ENCODE measurements at regions not wholly inside any gene's neighbourhood (a gene's known extent, or its start where the extent isn't known, plus 50 kb on each side); places are given as distances from the start of the nearest gene placed in this dataset.
"Not testable (repeated sequence)": the region's sequence is repeated elsewhere in the genome, so short reads cannot be mapped to it uniquely, and the experiment has no call there.

GRCh38 chrX:40897718-40898270, 162.5 kb upstream of the MED14 start:
- Histone ChIP-seq H3K36me3 (ENCODE audit: control insufficient read depth, insufficient read depth, low read length) (no peaks in the 10 kb centered on the region), H3K9me3 (ENCODE audit: control insufficient read depth, insufficient read depth, low read length) (no peaks in the 10 kb centered on the region), H3K27me3 (ENCODE audit: control insufficient read depth, insufficient read depth, low read length) (peaks cover 3% of the 10 kb centered on the region), H3K27ac (ENCODE audit: low read depth, low read length) (no peak overlapping the region), H3K4me3 (ENCODE audit: low read depth, low read length) (no peak overlapping the region), H3K4me1 (ENCODE audit: control insufficient read depth, insufficient read depth, low read length) (no peaks in the 10 kb centered on the region)
- peak in 1 of 6 donors; percentile 18 for DNase-seq (ENCODE audit: low read depth in 4 of 6, low spot score in 6 of 6)
- no CpG with 5 or more reads among the region's 3 CpGs for WGBS (ENCODE audit: insufficient coverage)

GRCh38 chrX:40904739-40905138, 169.4 kb upstream of the MED14 start:
- not testable (repeated sequence) for H3K9me3 ChIP-seq (ENCODE audit: control insufficient read depth, insufficient read depth, low read length); H3K27ac ChIP-seq (ENCODE audit: low read depth, low read length); H3K36me3 ChIP-seq (ENCODE audit: control insufficient read depth, insufficient read depth, low read length); DNase-seq (ENCODE audit: low read depth in 4 of 6, low spot score in 6 of 6); H3K4me1 ChIP-seq (ENCODE audit: control insufficient read depth, insufficient read depth, low read length); H3K27me3 ChIP-seq (ENCODE audit: control insufficient read depth, insufficient read depth, low read length); H3K4me3 ChIP-seq (ENCODE audit: low read depth, low read length)

GRCh38 chrX:40908026-40908425, 172.7 kb upstream of the MED14 start:
- no peak overlapping the region for H3K27ac ChIP-seq (ENCODE audit: low read depth, low read length)
- no peaks in the 10 kb centered on the region for H3K36me3 ChIP-seq (ENCODE audit: control insufficient read depth, insufficient read depth, low read length)
- H3K4me1 ChIP-seq (ENCODE audit: control insufficient read depth, insufficient read depth, low read length) = no peaks in the 10 kb centered on the region
- H3K27me3 ChIP-seq (ENCODE audit: control insufficient read depth, insufficient read depth, low read length) = peaks cover 12% of the 10 kb centered on the region
- 87% methylated on average over 4 of the region's 7 CpGs for WGBS (ENCODE audit: insufficient coverage)
- no peak overlapping the region for H3K4me3 ChIP-seq (ENCODE audit: low read depth, low read length)
- no peaks in the 10 kb centered on the region for H3K9me3 ChIP-seq (ENCODE audit: control insufficient read depth, insufficient read depth, low read length)
- no peak for DNase-seq (ENCODE audit: low read depth in 4 of 6, low spot score in 6 of 6)

GRCh38 chrX:40908857-40909475, 173.6 kb upstream of the MED14 start:
- Histone ChIP-seq H3K27ac (ENCODE audit: low read depth, low read length) (no peak overlapping the region), H3K9me3 (ENCODE audit: control insufficient read depth, insufficient read depth, low read length) (no peaks in the 10 kb centered on the region), H3K36me3 (ENCODE audit: control insufficient read depth, insufficient read depth, low read length) (no peaks in the 10 kb centered on the region), H3K4me3 (ENCODE audit: low read depth, low read length) (no peak overlapping the region), H3K27me3 (ENCODE audit: control insufficient read depth, insufficient read depth, low read length) (peaks cover 12% of the 10 kb centered on the region), H3K4me1 (ENCODE audit: control insufficient read depth, insufficient read depth, low read length) (no peaks in the 10 kb centered on the region)
- no peak for DNase-seq (ENCODE audit: low read depth in 4 of 6, low spot score in 6 of 6)

- DNase-seq (ENCODE audit: low read depth in 4 of 6, low spot score in 6 of 6) = no peak
- H3K4me1 ChIP-seq (ENCODE audit: control insufficient read depth, insufficient read depth, low read length) = no peaks in the 10 kb centered on the region
- H3K27me3 ChIP-seq (ENCODE audit: control insufficient read depth, insufficient read depth, low read length) = peaks cover 12% of the 10 kb centered on the region
- no peak overlapping the region for H3K4me3 ChIP-seq (ENCODE audit: low read depth, low read length)
- no peaks in the 10 kb centered on the region for H3K36me3 ChIP-seq (ENCODE audit: control insufficient read depth, insufficient read depth, low read length)
- 54% methylated on average over 4 of the region's 4 CpGs for WGBS (ENCODE audit: insufficient coverage)
- no peak overlapping the region for H3K27ac ChIP-seq (ENCODE audit: low read depth, low read length)
- H3K9me3 ChIP-seq (ENCODE audit: control insufficient read depth, insufficient read depth, low read length) = no peaks in the 10 kb centered on the region
These were observed 173.1 kb upstream of the USP9X start for GRCh38 chrX:40912166-40912565.

GRCh38 chrX:40912576-40912975, 172.7 kb upstream of the USP9X start:
- no peaks in the 10 kb centered on the region for H3K9me3 ChIP-seq (ENCODE audit: control insufficient read depth, insufficient read depth, low read length)
- peaks cover 12% of the 10 kb centered on the region for H3K27me3 ChIP-seq (ENCODE audit: control insufficient read depth, insufficient read depth, low read length)
- no peak overlapping the region for H3K4me3 ChIP-seq (ENCODE audit: low read depth, low read length)
- H3K36me3 ChIP-seq (ENCODE audit: control insufficient read depth, insufficient read depth, low read length) = no peaks in the 10 kb centered on the region
- no peaks in the 10 kb centered on the region for H3K4me1 ChIP-seq (ENCODE audit: control insufficient read depth, insufficient read depth, low read length)
- 58% methylated on average over 2 of the region's 4 CpGs for WGBS (ENCODE audit: insufficient coverage)
- H3K27ac ChIP-seq (ENCODE audit: low read depth, low read length) = no peak overlapping the region
- no peak for DNase-seq (ENCODE audit: low read depth in 4 of 6, low spot score in 6 of 6)

- Histone ChIP-seq H3K36me3 (ENCODE audit: control insufficient read depth, insufficient read depth, low read length) (no peaks in the 10 kb centered on the region), H3K4me3 (ENCODE audit: low read depth, low read length) (no peak overlapping the region), H3K27me3 (ENCODE audit: control insufficient read depth, insufficient read depth, low read length) (peaks cover 3% of the 10 kb centered on the region), H3K9me3 (ENCODE audit: control insufficient read depth, insufficient read depth, low read length) (no peaks in the 10 kb centered on the region), H3K27ac (ENCODE audit: low read depth, low read length) (no peak overlapping the region), H3K4me1 (ENCODE audit: control insufficient read depth, insufficient read depth, low read length) (no peaks in the 10 kb centered on the region)
- 79% methylated on average over 4 of the region's 4 CpGs for WGBS (ENCODE audit: insufficient coverage)
- no peak for DNase-seq (ENCODE audit: low read depth in 4 of 6, low spot score in 6 of 6)
These were observed 164.9 kb upstream of the USP9X start for GRCh38 chrX:40920351-40920750.

DNA sequence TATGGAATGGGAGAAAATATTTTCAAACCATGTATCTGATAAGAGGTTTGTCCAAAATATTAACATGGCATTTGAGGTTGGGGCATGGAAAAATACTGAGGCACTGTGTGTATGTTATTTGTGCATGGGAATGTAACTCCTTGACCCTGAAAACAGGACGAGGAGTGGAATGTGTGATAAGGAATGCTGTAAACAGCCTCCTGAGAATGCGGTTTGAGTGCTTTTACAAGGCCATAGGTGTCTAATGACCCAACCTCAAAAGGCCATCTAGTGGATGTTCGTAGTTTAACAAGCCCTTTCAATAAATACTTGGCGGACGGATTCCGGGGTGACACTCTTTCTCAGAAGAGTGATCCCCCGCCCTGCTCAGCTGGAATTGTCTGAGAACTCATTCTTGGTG, 162.9 kb upstream of the USP9X start:
- Histone ChIP-seq H3K27me3 (ENCODE audit: control insufficient read depth, insufficient read depth, low read length) (peaks cover 3% of the 10 kb centered on the region), H3K4me1 (ENCODE audit: control insufficient read depth, insufficient read depth, low read length) (no peaks in the 10 kb centered on the region), H3K36me3 (ENCODE audit: control insufficient read depth, insufficient read depth, low read length) (no peaks in the 10 kb centered on the region), H3K4me3 (ENCODE audit: low read depth, low read length) (no peak overlapping the region), H3K9me3 (ENCODE audit: control insufficient read depth, insufficient read depth, low read length) (no peaks in the 10 kb centered on the region), H3K27ac (ENCODE audit: low read depth, low read length) (no peak overlapping the region)
- 19% methylated on average over 3 of the region's 7 CpGs for WGBS (ENCODE audit: insufficient coverage)
- DNase-seq (ENCODE audit: low read depth in 4 of 6, low spot score in 6 of 6) = no peak

- not testable (repeated sequence) for H3K27me3 ChIP-seq (ENCODE audit: control insufficient read depth, insufficient read depth, low read length); H3K4me3 ChIP-seq (ENCODE audit: low read depth, low read length); H3K27ac ChIP-seq (ENCODE audit: low read depth, low read length); DNase-seq (ENCODE audit: low read depth in 4 of 6, low spot score in 6 of 6); H3K9me3 ChIP-seq (ENCODE audit: control insufficient read depth, insufficient read depth, low read length); H3K36me3 ChIP-seq (ENCODE audit: control insufficient read depth, insufficient read depth, low read length); H3K4me1 ChIP-seq (ENCODE audit: control insufficient read depth, insufficient read depth, low read length)
- WGBS (ENCODE audit: insufficient coverage) = no CpG with 5 or more reads among the region's 1 CpG
These were observed 158.4 kb upstream of the USP9X start for GRCh38 chrX:40926739-40927427.

DNA sequence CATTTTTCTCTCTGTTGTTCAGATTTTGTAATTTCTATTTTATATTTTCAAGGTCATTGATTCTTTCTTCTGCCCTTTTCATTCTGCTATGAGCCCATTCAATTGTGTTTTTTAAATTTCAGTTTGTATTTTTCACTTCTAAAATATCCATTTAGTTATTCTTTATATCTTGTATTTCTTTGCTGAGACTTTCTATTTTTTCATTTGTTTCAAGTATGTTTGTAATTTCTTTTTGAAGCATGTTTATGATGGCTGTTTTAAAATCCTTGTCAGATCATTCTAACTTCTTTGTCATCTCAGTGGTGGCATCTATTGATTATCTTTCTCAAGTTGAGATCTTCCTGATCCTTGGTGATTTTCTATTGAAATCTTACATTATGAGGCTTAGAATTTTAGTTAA, 157.2 kb upstream of the USP9X start:
- H3K4me3 ChIP-seq (ENCODE audit: low read depth, low read length) = no peak overlapping the region
- no peak for DNase-seq (ENCODE audit: low read depth in 4 of 6, low spot score in 6 of 6)

More for the DNA sequence above, 157.2 kb upstream of the USP9X start:
- Histone ChIP-seq H3K9me3 (ENCODE audit: control insufficient read depth, insufficient read depth, low read length) (no peaks in the 10 kb centered on the region), H3K27ac (ENCODE audit: low read depth, low read length) (no peak overlapping the region), H3K27me3 (ENCODE audit: control insufficient read depth, insufficient read depth, low read length) (peaks cover 7% of the 10 kb centered on the region), H3K4me1 (ENCODE audit: control insufficient read depth, insufficient read depth, low read length) (no peaks in the 10 kb centered on the region), H3K36me3 (ENCODE audit: control insufficient read depth, insufficient read depth, low read length) (no peaks in the 10 kb centered on the region)

All from spinal cord (tissue), 9 donors.